A673 (cell line): ENCODE measurements at regions not wholly inside any gene's neighbourhood (a gene's known extent, or its start where the extent isn't known, plus 50 kb on each side); places are given as distances from the start of the nearest gene placed in this dataset.

Experiments used
- BruUV-seq: library from RNA; stranded (reverse); fragments of 400-500 nt; replicated peaks from 2 replicates; lab custom pipeline; 2021; lab: Mats Ljungman, UMichigan
- CTCF ChIA-PET: fragments of 300-600 bp; sonication (Branson Sonifier 250); formaldehyde crosslinking; loops from one replicate; lab custom pipeline; 2022; ENCODE audit warnings: antibody characterized with exemption; lab: Charles Lee
- POLR2A ChIA-PET: fragments of 300-600 bp; sonication (Branson Sonifier 250); formaldehyde crosslinking; loops from one replicate; lab custom pipeline; 2022; ENCODE audit warnings: antibody characterized with exemption; ENCODE audit not compliant: low non-redundant PET; lab: Charles Lee
- DNase-seq: peaks from one replicate; pipeline ENCODE4 v3.0.0-alpha.2; 2015; ENCODE audit warnings: low spot score
- H3K27ac ChIP-seq: fragments of 200-600 bp; sonication (generic); 2 replicates; pipeline ENCODE4 v1.5.1; 2016; ENCODE audit warnings: mixed run types, low read depth, mild to moderate bottlenecking, mixed read lengths, antibody characterized with exemption, low read length; ENCODE audit not compliant: poor library complexity, severe bottlenecking
- H3K27me3 ChIP-seq: fragments of 200-600 bp; sonication (generic); replicated peaks from 2 replicates; pipeline ENCODE4 v1.6.1; 2017; ENCODE audit warnings: mixed run types, low read depth, mild to moderate bottlenecking, mixed read lengths, antibody characterized with exemption, low read length; ENCODE audit not compliant: insufficient read depth, poor library complexity
- H3K36me3 ChIP-seq: fragments of 200-600 bp; sonication (generic); 2 replicates; pipeline ENCODE4 v1.6.1; 2016; ENCODE audit warnings: mixed run types, mild to moderate bottlenecking, mixed read lengths, antibody characterized with exemption, low read length; ENCODE audit not compliant: insufficient read depth, poor library complexity, severe bottlenecking
- H3K4me1 ChIP-seq: fragments of 200-600 bp; sonication (generic); 2 replicates; pipeline ENCODE4 v1.6.1; 2017; ENCODE audit warnings: mixed run types, mild to moderate bottlenecking, mixed read lengths, antibody characterized with exemption, low read length; ENCODE audit not compliant: insufficient read depth, poor library complexity, severe bottlenecking
- H3K4me3 ChIP-seq: fragments of 200-600 bp; sonication (generic); 2 replicates; pipeline ENCODE4 v1.5.1; 2016; ENCODE audit warnings: low read depth, mixed run types, mild to moderate bottlenecking, mixed read lengths, low read length; ENCODE audit not compliant: poor library complexity, severe bottlenecking
- H3K9me3 ChIP-seq: fragments of 200-600 bp; sonication (generic); 2 replicates; pipeline ENCODE4 v1.6.1; 2016; ENCODE audit warnings: mixed run types, low read depth, mild to moderate bottlenecking, mixed read lengths, antibody characterized with exemption, low read length; ENCODE audit not compliant: poor library complexity, severe bottlenecking
- CTCF ChIP-seq: fragments of 300-800, 200-600 bp; sonication (generic); conservative IDR thresholded peaks from 2 replicates; pipeline ENCODE4 v1.5.1; 2017; ENCODE audit warnings: low read depth, mild to moderate bottlenecking, antibody characterized with exemption, low read length, moderate library complexity, mixed read lengths
- EZH2 ChIP-seq: fragments of 200-600 bp; sonication (generic); IDR thresholded peaks from 2 replicates; pipeline ENCODE4 v1.6.1; 2017; ENCODE audit warnings: borderline replicate concordance, low read depth, mild to moderate bottlenecking, mixed read lengths, antibody characterized with exemption, low read length; ENCODE audit not compliant: poor library complexity, severe bottlenecking
- intact Hi-C: fragments of 100-400 bp; cut with micrococcal nuclease; formaldehyde crosslinking; loops from one replicate; pipeline ENCODE4 v1.10.0; 2022; ENCODE audit not compliant: unreplicated experiment

DNA sequence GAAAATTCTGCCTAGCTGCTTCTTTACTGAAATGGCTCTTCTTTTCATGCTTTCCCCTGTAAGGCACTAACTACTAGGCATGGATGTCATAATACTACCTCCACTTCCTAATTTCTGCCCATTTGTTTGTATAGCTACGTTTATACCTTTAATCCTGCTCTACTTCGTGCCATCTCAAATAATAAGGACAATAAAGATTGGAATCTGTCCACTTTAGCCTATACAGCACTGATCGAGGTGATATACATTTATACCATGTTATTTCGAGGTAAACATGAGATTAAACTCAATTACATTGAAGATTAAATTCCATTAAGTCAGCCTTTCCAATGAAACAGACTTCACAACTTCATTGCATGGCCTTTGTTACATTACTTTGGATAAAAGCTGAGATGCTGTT, 390.6 kb upstream of the MARCKS start:
- Histone ChIP-seq H3K36me3 (no peaks in the 10 kb centered on the region), H3K27me3 (no peaks in the 10 kb centered on the region), H3K27ac (no peak overlapping the region), H3K4me3 (no peak overlapping the region), H3K4me1 (no peaks in the 10 kb centered on the region), H3K9me3 (no peaks in the 10 kb centered on the region)
- intact Hi-C loops = no loop called here
- no peak for TF ChIP-seq CTCF
- TF ChIP-seq EZH2 = no peak
- CTCF ChIA-PET = no interaction called here
- no TSS peak for BruUV-seq
- POLR2A ChIA-PET = no interaction called here
- no peak for DNase-seq

DNA sequence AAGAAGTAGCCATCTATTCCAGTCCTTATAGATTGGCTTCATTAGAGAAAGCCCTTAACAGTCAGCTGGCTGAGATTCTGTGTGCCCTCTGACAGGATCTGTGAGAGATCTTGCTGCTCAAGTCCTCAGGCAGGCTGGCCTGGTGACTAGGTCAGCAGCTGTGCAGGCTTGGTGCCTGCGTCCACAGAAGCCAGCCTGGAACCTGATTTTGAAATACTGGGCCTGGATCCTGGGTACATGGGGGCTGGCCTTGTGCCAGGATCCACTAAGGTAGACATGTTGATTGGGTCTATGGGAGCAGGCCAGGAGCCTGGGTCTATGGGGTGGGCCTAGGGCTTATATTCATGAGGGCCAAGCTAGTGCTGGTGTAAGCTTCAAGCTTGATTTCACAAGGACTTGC, 381.8 kb upstream of the MARCKS start:
- CTCF ChIA-PET = no interaction called here
- Histone ChIP-seq H3K27ac (no peak overlapping the region), H3K9me3 (no peaks in the 10 kb centered on the region), H3K4me1 (no peaks in the 10 kb centered on the region), H3K36me3 (no peaks in the 10 kb centered on the region), H3K4me3 (no peak overlapping the region), H3K27me3 (no peaks in the 10 kb centered on the region)
- POLR2A ChIA-PET = no interaction called here
- no TSS peak for BruUV-seq
- TF ChIP-seq CTCF = no peak
- TF ChIP-seq EZH2 = no peak
- no peak for DNase-seq
- intact Hi-C loops = no loop called here

- no peak overlapping the region for H3K4me3 ChIP-seq
- no peaks in the 10 kb centered on the region for H3K27me3 ChIP-seq
- no TSS peak for BruUV-seq
- ChIA-PET POLR2A (no interaction called here), CTCF (no interaction called here)
- no peak for TF ChIP-seq EZH2
- no peak for TF ChIP-seq CTCF
- H3K4me1 ChIP-seq = no peaks in the 10 kb centered on the region
- DNase-seq = no peak
- H3K9me3 ChIP-seq = no peaks in the 10 kb centered on the region
- no peak overlapping the region for H3K27ac ChIP-seq
- H3K36me3 ChIP-seq = no peaks in the 10 kb centered on the region
- intact Hi-C loops = no loop called here
Observed at GRCh38 chr6:113476937-113477839, 380.0 kb upstream of the MARCKS start.
